A549 (cell line): ENCODE measurements at regions not wholly inside any gene's neighbourhood (a gene's known extent, or its start where the extent isn't known, plus 50 kb on each side); places are given as distances from the start of the nearest gene placed in this dataset.

Experiments used
- CHD4 ChIP-seq: fragments of 200-600 bp; sonication (generic); IDR thresholded peaks from 2 replicates; pipeline ENCODE4 v1.6.1; 2016; ENCODE audit warnings: antibody characterized with exemption, mild to moderate bottlenecking, borderline replicate concordance
- CTCF ChIP-seq: fragments of >200 bp; sonication (Bioruptor Twin); formaldehyde crosslinking; IDR thresholded peaks from 3 replicates; pipeline ENCODE4 v1.5.1; 2016
- KDM1A ChIP-seq: fragments of 200-600 bp; sonication (generic); IDR thresholded peaks from 2 replicates; pipeline ENCODE4 v1.6.1; 2016; ENCODE audit warnings: low read depth, mild to moderate bottlenecking
- MAZ ChIP-seq: fragments of 150-350 bp; IDR thresholded peaks from 2 replicates; pipeline ENCODE4 v1.6.1; 2014; ENCODE audit warnings: antibody characterized with exemption, low read depth, low read length, borderline replicate concordance
- NR3C1 ChIP-seq: fragments of >200 bp; sonication (Bioruptor Twin); formaldehyde crosslinking; IDR thresholded peaks from 3 replicates; pipeline ENCODE4 v1.6.1; 2017
- PHF8 ChIP-seq: fragments of 200-600 bp; sonication (generic); IDR thresholded peaks from 2 replicates; pipeline ENCODE4 v1.6.1; 2016; ENCODE audit warnings: low read depth, mild to moderate bottlenecking, antibody characterized with exemption, moderate library complexity, borderline replicate concordance
- POLR2A ChIP-seq: IDR thresholded peaks from 2 replicates; pipeline ENCODE4 v1.6.1; 2012; ENCODE audit warnings: mild to moderate bottlenecking, low read length
- REST ChIP-seq: fragments of 200-600 bp; sonication (generic); IDR thresholded peaks from 2 replicates; pipeline ENCODE4 v1.6.1; 2016; ENCODE audit warnings: antibody characterized with exemption, mild to moderate bottlenecking, moderate library complexity
- ZC3H11A ChIP-seq: fragments of 450-650 bp; IDR thresholded peaks from 2 replicates; pipeline ENCODE4 v1.6.1; 2014; ENCODE audit warnings: antibody characterized with exemption, mild to moderate bottlenecking

DNA sequence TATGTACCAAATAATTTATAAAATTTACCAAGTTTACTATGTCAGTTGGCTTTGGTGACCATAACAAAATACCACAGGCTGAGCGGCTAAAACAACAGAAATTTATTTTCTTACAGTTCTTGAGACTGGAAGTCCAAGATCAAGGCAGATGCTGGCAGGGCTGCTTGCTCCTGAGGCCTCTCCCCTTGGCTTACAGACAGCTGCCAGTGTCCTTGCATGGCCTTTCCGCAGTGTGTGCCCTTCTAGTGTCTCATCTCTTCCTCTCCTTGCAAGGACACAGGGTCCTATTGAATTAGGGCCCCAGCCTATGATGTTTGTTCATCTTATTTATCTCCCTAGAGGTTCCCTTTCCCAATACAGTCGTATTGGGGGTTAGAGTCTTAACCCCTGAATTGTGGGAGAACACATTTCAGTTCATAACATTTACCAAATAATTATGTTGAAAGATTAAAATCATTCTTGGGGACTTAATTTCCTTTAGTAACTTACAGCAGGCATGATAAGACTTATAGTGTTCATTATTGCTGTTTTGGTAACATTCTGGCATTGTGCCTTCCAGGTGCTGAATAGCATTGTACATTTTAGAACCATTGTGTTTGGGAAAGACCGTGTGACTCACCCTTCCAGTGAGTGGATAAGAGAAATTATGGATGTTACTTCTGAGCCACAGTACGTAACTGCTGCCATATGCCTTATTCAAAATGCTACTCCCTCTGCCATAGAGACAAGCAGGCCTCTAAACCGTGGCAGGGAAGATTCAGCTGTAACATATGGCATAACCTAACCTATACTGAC lies 317.5 kb downstream of the TMX3 start:
- TF ChIP-seq NR3C1 (no peak), POLR2A (no peak), ZC3H11A (no peak), MAZ (no peak), CTCF (no peak), CHD4 (no peak), REST (no peak), KDM1A (no peak), PHF8 (no peak)
